RWPE1 (cell line): ENCODE measurements at regions not wholly inside any gene's neighbourhood (a gene's known extent, or its start where the extent isn't known, plus 50 kb on each side); places are given as distances from the start of the nearest gene placed in this dataset.

Experiments used
- CTCF ChIA-PET: fragments of 350-600 bp; sonication (Branson Sonifier 250); formaldehyde crosslinking; extraction: SDS; loops from one replicate; lab custom pipeline; 2021; lab: Yijun Ruan, JAX
- POLR2A ChIA-PET: fragments of 400-600 bp; formaldehyde crosslinking; extraction: SDS; loops from one replicate; lab custom pipeline; 2020; ENCODE audit warnings: antibody characterized with exemption; ENCODE audit not compliant: low non-redundant PET; lab: Yijun Ruan, JAX
- DNase-seq: peaks from one replicate; pipeline ENCODE4 v3.0.0; 2012; ENCODE audit warnings: low spot score
- H3K27ac ChIP-seq: fragments of 450-650 bp; 2 replicates; pipeline ENCODE4 v1.5.1; 2017
- TF ChIP-seq, protein P1 (sequence below): fragments of 450-650 bp; conservative IDR thresholded peaks from 2 replicates; pipeline ENCODE4 v1.5.1; 2017; ENCODE audit warnings: low read depth, mild to moderate bottlenecking

DNA sequence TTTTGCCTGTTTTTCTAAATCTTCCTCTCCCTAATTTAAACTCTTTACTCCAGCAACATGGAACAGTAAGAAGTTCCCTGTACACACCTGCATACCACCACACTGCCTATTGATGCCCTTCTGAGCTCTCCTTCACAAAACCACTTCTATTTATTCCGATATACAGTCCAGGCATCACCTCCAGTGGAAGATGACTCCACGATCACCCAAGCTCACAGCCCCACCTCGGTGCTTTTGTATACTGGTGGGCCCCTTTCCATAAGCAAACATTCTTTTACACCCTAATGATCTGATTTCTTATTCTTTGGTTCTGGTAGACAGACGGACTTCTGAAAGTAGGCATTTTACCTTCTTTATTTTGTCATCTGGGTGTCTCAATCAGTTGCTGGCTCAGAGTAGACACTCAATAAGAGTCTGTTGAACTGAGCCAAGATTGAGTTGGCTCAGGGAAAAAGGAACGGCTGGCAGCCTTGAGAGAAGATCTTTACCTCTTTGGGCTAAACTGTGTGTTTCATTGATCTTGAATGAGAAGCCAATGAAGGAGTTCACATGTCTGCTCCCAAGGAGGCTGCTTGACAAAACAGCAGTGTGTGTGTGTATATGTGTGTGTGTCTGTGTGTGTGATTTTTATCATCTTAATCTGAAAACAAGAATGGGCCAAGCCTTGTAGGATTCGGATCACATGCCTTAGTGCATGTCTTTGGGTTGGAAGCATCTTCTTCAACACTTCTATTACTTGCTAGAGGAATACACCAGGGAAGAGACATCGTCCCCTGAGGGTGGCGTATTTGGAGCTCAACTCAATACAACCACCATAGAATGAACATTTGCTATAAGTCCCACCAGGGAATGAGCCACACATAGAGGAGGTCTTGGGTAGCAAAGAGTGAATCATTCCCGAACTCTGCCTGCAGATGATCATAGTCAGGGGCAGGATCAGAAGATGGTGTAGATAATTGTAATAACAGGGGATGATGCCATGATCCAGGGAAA lies 341.8 kb downstream of the CYRIA start:
- H3K27ac ChIP-seq: no peak overlapping the region
- CTCF ChIA-PET: no interaction called here
- DNase-seq: no peak
- TF ChIP-seq, protein P1, sequence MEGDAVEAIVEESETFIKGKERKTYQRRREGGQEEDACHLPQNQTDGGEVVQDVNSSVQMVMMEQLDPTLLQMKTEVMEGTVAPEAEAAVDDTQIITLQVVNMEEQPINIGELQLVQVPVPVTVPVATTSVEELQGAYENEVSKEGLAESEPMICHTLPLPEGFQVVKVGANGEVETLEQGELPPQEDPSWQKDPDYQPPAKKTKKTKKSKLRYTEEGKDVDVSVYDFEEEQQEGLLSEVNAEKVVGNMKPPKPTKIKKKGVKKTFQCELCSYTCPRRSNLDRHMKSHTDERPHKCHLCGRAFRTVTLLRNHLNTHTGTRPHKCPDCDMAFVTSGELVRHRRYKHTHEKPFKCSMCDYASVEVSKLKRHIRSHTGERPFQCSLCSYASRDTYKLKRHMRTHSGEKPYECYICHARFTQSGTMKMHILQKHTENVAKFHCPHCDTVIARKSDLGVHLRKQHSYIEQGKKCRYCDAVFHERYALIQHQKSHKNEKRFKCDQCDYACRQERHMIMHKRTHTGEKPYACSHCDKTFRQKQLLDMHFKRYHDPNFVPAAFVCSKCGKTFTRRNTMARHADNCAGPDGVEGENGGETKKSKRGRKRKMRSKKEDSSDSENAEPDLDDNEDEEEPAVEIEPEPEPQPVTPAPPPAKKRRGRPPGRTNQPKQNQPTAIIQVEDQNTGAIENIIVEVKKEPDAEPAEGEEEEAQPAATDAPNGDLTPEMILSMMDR: no peak
- POLR2A ChIA-PET: no interaction called here

GRCh38 chr2:16323126-16323520 lies 342.5 kb downstream of the CYRIA start:
- DNase-seq: no peak
- ChIA-PET POLR2A (no interaction called here), CTCF (no interaction called here)
- TF ChIP-seq, protein P1: no peak
- no peak overlapping the region for H3K27ac ChIP-seq

- ChIA-PET CTCF (interaction anchor here (0.8 kb wide), 1 partner anchor 530 kb away, joined by 3 read pairs; no protein-coding TSS in a partner anchor), POLR2A (no interaction called here)
- no peak for DNase-seq
- H3K27ac ChIP-seq: no peak overlapping the region
- TF ChIP-seq, protein P1: no peak
Measured at GRCh38 chr2:16322308-16323125, 343.1 kb downstream of the CYRIA start.

- no peak for DNase-seq
- POLR2A ChIA-PET: no interaction called here
- CTCF ChIA-PET: interaction anchor here (0.6 to 0.8 kb wide), 3 partner anchors 12 to 1886 kb away, joined by 3 to 6 read pairs (median 3); no protein-coding TSS in a partner anchor
- no peak overlapping the region for H3K27ac ChIP-seq
- TF ChIP-seq, protein P1: no peak
Measured at GRCh38 chr2:16321872-16322271, 343.8 kb downstream of the CYRIA start.

GRCh38 chr2:16321256-16321655 lies 344.4 kb downstream of the CYRIA start:
- TF ChIP-seq, protein P1: no peak
- DNase-seq: no peak
- POLR2A ChIA-PET: no interaction called here
- H3K27ac ChIP-seq: no peak overlapping the region
- CTCF ChIA-PET: interaction anchor here (0.6 to 0.8 kb wide), 3 partner anchors 13 to 1886 kb away, joined by 3 to 6 read pairs (median 3); no protein-coding TSS in a partner anchor

- DNase-seq: no peak
- H3K27ac ChIP-seq: no peak overlapping the region
- ChIA-PET CTCF (no interaction called here), POLR2A (no interaction called here)
- TF ChIP-seq, protein P1: no peak
Measured at GRCh38 chr2:16320716-16321115, 344.9 kb downstream of the CYRIA start.
